NOMO-1 treated with DMSO at 0.1 percent for 48 hours (cell line): ENCODE measurements at regions not wholly inside any gene's neighbourhood (a gene's known extent, or its start where the extent isn't known, plus 50 kb on each side); places are given as distances from the start of the nearest gene placed in this dataset.
"Not testable (repeated sequence)": the region's sequence is repeated elsewhere in the genome, so short reads cannot be mapped to it uniquely, and the experiment has no call there.

Experiments used
- DNase-seq: peaks from one replicate; lab custom pipeline; 2025; ENCODE audit not compliant: unreplicated experiment; lab: John Stamatoyannopoulos, UW

GRCh38 chr6:80592436-80592835, 486.0 kb downstream of the BCKDHB start:
- no peak for DNase-seq

- no peak for DNase-seq
These were observed 479.8 kb downstream of the BCKDHB start for GRCh38 chr6:80586242-80586641.

GRCh38 chr6:80579391-80580023, 473.0 kb downstream of the BCKDHB start:
- no peak for DNase-seq

GRCh38 chr6:80573320-80573719, 466.8 kb downstream of the BCKDHB start:
- DNase-seq, result not testable (repeated sequence)

GRCh38 chr6:80566361-80566760, 459.9 kb downstream of the BCKDHB start:
- DNase-seq, result no peak

- DNase-seq, result no peak
These were observed 446.7 kb downstream of the BCKDHB start for GRCh38 chr6:80553071-80553740.

GRCh38 chr6:80550748-80551147, 444.3 kb downstream of the BCKDHB start:
- DNase-seq, result no peak

GRCh38 chr6:80550281-80550680, 443.8 kb downstream of the BCKDHB start:
- no peak for DNase-seq

- DNase-seq, result no peak
These were observed 442.1 kb downstream of the BCKDHB start for GRCh38 chr6:80548532-80548931.

GRCh38 chr6:80547827-80548226, 441.4 kb downstream of the BCKDHB start:
- DNase-seq, result no peak

GRCh38 chr6:80544976-80545722, 438.7 kb downstream of the BCKDHB start:
- no peak for DNase-seq

GRCh38 chr6:80544555-80544954, 438.1 kb downstream of the BCKDHB start:
- no peak for DNase-seq

- DNase-seq, result no peak
These were observed 437.2 kb downstream of the BCKDHB start for GRCh38 chr6:80543598-80544222.

GRCh38 chr6:80543151-80543550, 436.7 kb downstream of the BCKDHB start:
- DNase-seq, result no peak

- DNase-seq, result no peak
These were observed 435.4 kb downstream of the BCKDHB start for GRCh38 chr6:80541886-80542285.

GRCh38 chr6:80541181-80541580, 434.7 kb downstream of the BCKDHB start:
- no peak for DNase-seq

- no peak for DNase-seq
These were observed 434.2 kb downstream of the BCKDHB start for GRCh38 chr6:80540700-80541099.

GRCh38 chr6:80537118-80537972, 430.9 kb downstream of the BCKDHB start:
- DNase-seq, result no peak

GRCh38 chr6:80535914-80536565, 429.6 kb downstream of the BCKDHB start:
- peak; percentile 14 for DNase-seq
